K562 (cell line): ENCODE measurements at regions not wholly inside any gene's neighbourhood (a gene's known extent, or its start where the extent isn't known, plus 50 kb on each side); places are given as distances from the start of the nearest gene placed in this dataset.

Experiments
- ATAC-seq: fragments of 200-7000 bp; cut with Tn5 transposase; 3 replicates; pipeline ENCODE4 v1.9.1; 2020; ENCODE audit warnings: moderate library complexity
- BruUV-seq: library from RNA; stranded (reverse); fragments of 400-500 nt; replicated peaks from 2 replicates; lab custom pipeline; 2021; lab: Mats Ljungman, UMichigan
- CTCF ChIA-PET: fragments of 300-600 bp; formaldehyde crosslinking; extraction: SDS; loops from one replicate; lab custom pipeline; 2021; ENCODE audit warnings: low intra/inter-chr PET ratio; lab: Yijun Ruan, JAX
- POLR2A ChIA-PET: fragments of 300-600, 350-650 bp; sonication (Branson Sonifier 250); formaldehyde crosslinking; extraction: SDS; loops from one replicate; lab custom pipeline; 2021; ENCODE audit warnings: antibody characterized with exemption, inconsistent platforms; lab: Yijun Ruan, JAX
- DNase-seq, 4 experiments: peaks; one replicate each; pipeline versions ENCODE4 v3.0.0 to v3.0.0-alpha.2; 2011 to 2018; ENCODE audit warnings: low spot score in 3 of 4, mixed read lengths in 3 of 4; ENCODE audit errors: extremely low read depth in 1 of 4
- FAIRE-seq: peaks from 2 replicates; lab custom pipeline; 2011; peaks lifted over from hg19 to GRCh38; lab: Jason Lieb, UNC
- H2AFZ ChIP-seq: 2 replicates; pipeline ENCODE4 v1.6.0; 2011; ENCODE audit warnings: low read depth, low read length, control low read depth, inconsistent platforms
- H3K27ac ChIP-seq: fragments of 200-600 bp; 3 replicates; pipeline ENCODE4 v1.8.0; 2011; ENCODE audit warnings: low read depth, mild to moderate bottlenecking, control low read depth, inconsistent platforms, low read length, moderate library complexity, mixed read lengths; ENCODE audit errors: extremely low read depth
- H3K27me3 ChIP-seq, 2 experiments: fragments of 300-600 bp in 1 of 2; 2 replicates in 1 of 2; 3 replicates in 1 of 2; pipeline versions ENCODE4 v1.6.0 to v1.8.0; 2011; ENCODE audit warnings: inconsistent platforms in 2 of 2, low read length in 2 of 2, mild to moderate bottlenecking in 1 of 2, mixed read lengths in 1 of 2, moderate library complexity in 1 of 2; ENCODE audit not compliant: control insufficient read depth in 2 of 2, insufficient read depth in 2 of 2
- H3K36me3 ChIP-seq: fragments of 300-600 bp; 3 replicates; pipeline ENCODE4 v1.8.0; 2011; ENCODE audit warnings: mild to moderate bottlenecking, low read length, inconsistent platforms; ENCODE audit not compliant: control insufficient read depth, insufficient read depth
- H3K4me1 ChIP-seq, 2 experiments: fragments of 200-600 bp in 1 of 2; replicated peaks in 1 of 2; 2 replicates in 1 of 2; 3 replicates in 1 of 2; pipeline versions ENCODE4 v1.5.1 to v1.8.0; 2011; ENCODE audit warnings: inconsistent platforms in 2 of 2, low read length in 2 of 2, mild to moderate bottlenecking in 1 of 2, mixed read lengths in 1 of 2, moderate library complexity in 1 of 2; ENCODE audit not compliant: control insufficient read depth in 2 of 2, insufficient read depth in 2 of 2
- H3K4me2 ChIP-seq: 2 replicates; pipeline ENCODE4 v1.6.1; 2011; ENCODE audit warnings: low read length, control low read depth, inconsistent platforms, mixed read lengths; ENCODE audit not compliant: insufficient read depth
- H3K4me3 ChIP-seq: fragments of 200-600 bp; sonication (generic), shearing (Covaris generic); 2 replicates; pipeline ENCODE4 v1.5.1; 2016; ENCODE audit warnings: control low read depth, inconsistent platforms
- H3K79me2 ChIP-seq: fragments of 200-600 bp; 3 replicates; pipeline ENCODE4 v1.8.0; 2011; ENCODE audit warnings: low read length, inconsistent platforms; ENCODE audit not compliant: control insufficient read depth, insufficient read depth
- H3K9ac ChIP-seq, 2 experiments: 2 replicates each; pipeline versions ENCODE4 v1.6.0 to v1.6.1; 2011; ENCODE audit warnings: low read depth in 2 of 2, low read length in 2 of 2, control low read depth in 1 of 2, inconsistent platforms in 1 of 2, mild to moderate bottlenecking in 1 of 2, mixed read lengths in 1 of 2; ENCODE audit not compliant: insufficient read depth in 1 of 2
- H3K9me1 ChIP-seq: one replicate; pipeline ENCODE4 v1.6.0; 2011; ENCODE audit warnings: inconsistent platforms, mild to moderate bottlenecking, low read length, moderate library complexity; ENCODE audit not compliant: control insufficient read depth, insufficient read depth
- H3K9me3 ChIP-seq: replicated peaks from 2 replicates; pipeline ENCODE4 v1.5.1; 2011; ENCODE audit warnings: low read depth, low read length, inconsistent platforms; ENCODE audit not compliant: control insufficient read depth, insufficient read depth
- H4K20me1 ChIP-seq: replicated peaks from 2 replicates; pipeline ENCODE4 v1.6.1; 2011; ENCODE audit warnings: low read length, inconsistent platforms, mixed read lengths; ENCODE audit not compliant: control insufficient read depth, insufficient read depth
- ARHGAP35 ChIP-seq: fragments of 450-650 bp; IDR thresholded peaks from 2 replicates; pipeline ENCODE4 v1.6.1; 2018; ENCODE audit not compliant: partially characterized antibody
- ERF ChIP-seq: fragments of 450-650 bp; formaldehyde crosslinking; IDR thresholded peaks from 2 replicates; pipeline ENCODE4 v1.4.0; 2020; ENCODE audit warnings: mild to moderate bottlenecking, mixed read lengths
- ID3 ChIP-seq, 2 experiments: fragments of 250-450 bp in 1 of 2; fragments of 450-650 bp in 1 of 2; sonication (Bioruptor Pico) in 1 of 2; IDR thresholded peaks; 2 replicates each; pipeline versions ENCODE4 v1.6.1 to v1.8.0; 2016 to 2021; ENCODE audit warnings: mild to moderate bottlenecking in 2 of 2, moderate library complexity in 2 of 2, missing compliant biosample characterization in 1 of 2, missing genetic modification characterization in 1 of 2
- ILK ChIP-seq: fragments of 450-650 bp; IDR thresholded peaks from 2 replicates; pipeline ENCODE4 v1.6.1; 2016; ENCODE audit warnings: missing genetic modification characterization, low read depth, mild to moderate bottlenecking, missing compliant biosample characterization, moderate library complexity, borderline replicate concordance
- JUND ChIP-seq, 2 experiments: IDR thresholded peaks; 2 replicates in 1 of 2; 3 replicates in 1 of 2; pipeline ENCODE4 v1.6.1; 2011; ENCODE audit warnings: borderline replicate concordance in 2 of 2, low read depth in 2 of 2, low read length in 2 of 2, improper control_type of control experiment in 1 of 2, missing biosample characterization in 1 of 2, missing genetic modification characterization in 1 of 2, missing genetic modification reagents in 1 of 2
- KHSRP ChIP-seq: fragments of 450-650 bp; IDR thresholded peaks from 2 replicates; pipeline ENCODE4 v1.6.1; 2017
- LCOR ChIP-seq: sonication (generic); formaldehyde crosslinking; IDR thresholded peaks from 2 replicates; pipeline ENCODE4 v1.8.0; 2022; ENCODE audit warnings: mild to moderate bottlenecking, missing genetic modification reagents
- PRMT5 ChIP-seq: sonication (generic); formaldehyde crosslinking; IDR thresholded peaks from 2 replicates; pipeline ENCODE4 v1.5.0; 2020; ENCODE audit warnings: missing genetic modification reagents
- RBBP5 ChIP-seq: fragments of 200-600 bp; sonication (generic); IDR thresholded peaks from 2 replicates; pipeline ENCODE4 v1.6.1; 2012; ENCODE audit warnings: borderline replicate concordance, mild to moderate bottlenecking, low read length, control low read depth, inconsistent platforms; ENCODE audit not compliant: insufficient read depth, poor library complexity, severe bottlenecking
- RBM25 ChIP-seq: fragments of 200-400 bp; formaldehyde crosslinking; IDR thresholded peaks from 2 replicates; pipeline ENCODE4 v1.6.1; 2018; ENCODE audit warnings: low read length, low read depth, moderate library complexity; ENCODE audit not compliant: severe bottlenecking
- RCOR1 ChIP-seq, 2 experiments: IDR thresholded peaks; 2 replicates each; pipeline ENCODE4 v1.6.1; 2012; ENCODE audit warnings: low read depth in 2 of 2, low read length in 2 of 2, borderline replicate concordance in 1 of 2, improper control_type of control experiment in 1 of 2
- TOE1 ChIP-seq, 2 experiments: fragments of 450-650 bp in 1 of 2; sonication (generic) in 1 of 2; formaldehyde crosslinking in 1 of 2; IDR thresholded peaks; 2 replicates each; pipeline versions ENCODE4 v1.7.1 to v1.8.0; 2016 to 2022; ENCODE audit warnings: borderline replicate concordance in 2 of 2, mild to moderate bottlenecking in 2 of 2, antibody characterized with exemption in 1 of 2, inconsistent platforms in 1 of 2, low read depth in 1 of 2, missing genetic modification reagents in 1 of 2, moderate library complexity in 1 of 2
- XRCC4 ChIP-seq: IDR thresholded peaks from one replicate; pipeline ENCODE4 v1.6.1; 2011; ENCODE audit not compliant: insufficient read depth, insufficient read length; ENCODE audit errors: extremely low read depth
- ZBED1 ChIP-seq: IDR thresholded peaks from 2 replicates; pipeline ENCODE4 v1.6.1; 2014
- ZNF830 ChIP-seq: fragments of 250-450 bp; sonication (Bioruptor Pico); IDR thresholded peaks from 2 replicates; pipeline ENCODE4 v1.5.0; 2021; ENCODE audit warnings: mild to moderate bottlenecking
- whole genome bisulfite sequencing: fragments of 100-300 bp; shearing (Covaris generic); methylation state at CpG from one replicate; pipeline ENCODE4 v1.1.6; 2016; ENCODE audit warnings: low coverage, mixed read lengths; ENCODE audit not compliant: insufficient coverage; ENCODE audit errors: missing lambda C conversion rate; 5-methylcytosine and 5-hydroxymethylcytosine counted together
- in situ Hi-C: fragments of 300-500 bp; cut with MboI; formaldehyde crosslinking; loops from 4 replicates; pipeline ENCODE4 v1.15.0; 2018; ENCODE audit warnings: inconsistent platforms, mixed read lengths
- intact Hi-C: fragments of 100-400 bp; cut with micrococcal nuclease; formaldehyde crosslinking; loops from 2 replicates; pipeline ENCODE4 v1.14.2; 2022

DNA sequence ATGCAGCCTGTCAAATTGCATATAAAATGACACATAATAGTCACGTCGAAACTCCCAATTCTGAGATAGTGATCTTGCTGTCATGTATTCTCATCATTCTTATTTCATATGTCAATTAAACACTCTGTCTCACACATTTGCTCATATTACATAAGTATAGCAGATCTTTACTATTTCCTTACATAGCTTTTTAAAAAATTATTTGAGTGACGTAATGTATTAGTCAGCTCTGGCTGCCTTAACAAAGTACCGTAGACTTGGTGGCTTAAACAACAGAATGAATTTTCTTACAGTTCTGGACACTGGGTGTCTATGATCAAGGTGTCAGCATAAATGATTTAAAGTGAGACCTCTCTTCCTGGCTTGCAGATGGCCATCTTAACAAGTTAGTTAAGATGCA lies 1032.3 kb upstream of the NRXN1 start (continued):
- TF ChIP-seq ERF (CRISPR knock-in tag) (no peak), RBM25 (no peak), ZBED1 (no peak), ZNF830 (CRISPR knock-in tag) (no peak), ID3 (CRISPR knock-in tag; IDR thresholded peaks at IDR 0.05) (no peak), ID3 (tag; IDR thresholded peaks at IDR 0.05) (no peak), PRMT5 (CRISPR knock-in tag) (no peak), LCOR (CRISPR knock-in tag) (no peak), TOE1 (IDR thresholded peaks at IDR 0.05; ENCODE audit: borderline replicate concordance) (no peak), TOE1 (CRISPR knock-in tag; IDR thresholded peaks at IDR 0.05; ENCODE audit: borderline replicate concordance, low read depth) (no peak)

- H3K4me2 ChIP-seq, result no peak overlapping the region
- ATAC-seq (no peak), DNase-seq (no peak), FAIRE-seq (no peak)
- no peaks in the 10 kb centered on the region for H3K36me3 ChIP-seq
- 0 out of 2 replicates have a peak, but pooled peaks cover 2% of the 10 kb centered on the region for H3K9me3 ChIP-seq
- ChIA-PET POLR2A (no interaction called here), CTCF (no interaction called here)
- in situ Hi-C loops (no loop called here), intact Hi-C loops (no loop called here)
- no peaks in the 10 kb centered on the region for H3K4me1 ChIP-seq
- H3K27me3 ChIP-seq, result no peaks in the 10 kb centered on the region
- H3K79me2 ChIP-seq, result no peaks in the 10 kb centered on the region
- no TSS peak for BruUV-seq
- TF ChIP-seq ILK (tag) (no peak), KHSRP (no peak), JUND (IDR thresholded peaks at IDR 0.05; ENCODE audit: borderline replicate concordance, low read depth, low read length) (no peak), JUND (tag; IDR thresholded peaks at IDR 0.05; ENCODE audit: borderline replicate concordance, low read depth, low read length) (no peak), ARHGAP35 (no peak), RBM25 (no peak), RBBP5 (no peak), XRCC4 (no peak), RCOR1 (IDR thresholded peaks at IDR 0.05; ENCODE audit: borderline replicate concordance in 1 of 2, low read depth in 2 of 2, low read length in 2 of 2) (no peak)
- H2AFZ ChIP-seq, result no peak overlapping the region
- no peak overlapping the region for H3K27ac ChIP-seq
- WGBS, result 2% methylated on average over 3 of the region's 3 CpGs
- H3K9ac ChIP-seq, result no peak overlapping the region
- H3K4me3 ChIP-seq, result no peak overlapping the region
- H4K20me1 ChIP-seq, result no peaks in the 10 kb centered on the region
- H3K9me1 ChIP-seq, result no peaks in the 10 kb centered on the region
These were observed 1022.9 kb upstream of the NRXN1 start for GRCh38 chr2:52054824-52055223.
